ENCODE measurements at regions not wholly inside any gene's neighbourhood (a gene's known extent, or its start where the extent isn't known, plus 50 kb on each side); places are given as distances from the start of the nearest gene placed in this dataset.
"Not testable (repeated sequence)": the region's sequence is repeated elsewhere in the genome, so short reads cannot be mapped to it uniquely, and the experiment has no call there.

- ATAC-seq: no peak
- DNase-seq (ENCODE audit: low spot score): no peak
- intact Hi-C loops (cut with DNase I): no loop called here
Measured at GRCh38 chr14:77985211-77985615, 185.0 kb upstream of the NRXN3 start.

- ATAC-seq (no peak), DNase-seq (ENCODE audit: low spot score) (no peak)
- intact Hi-C loops (cut with DNase I): no loop called here
Measured at GRCh38 chr14:77986773-77987172, 183.4 kb upstream of the NRXN3 start.

- DNase-seq (ENCODE audit: low spot score) (no peak), ATAC-seq (peak; percentile 83)
- intact Hi-C loops (cut with DNase I): no loop called here
Measured at GRCh38 chr14:77988096-77988870, 181.9 kb upstream of the NRXN3 start.

- peak; percentile 93 for ATAC-seq
- peak; percentile 67 for DNase-seq (ENCODE audit: low spot score)
- intact Hi-C loops (cut with DNase I): no loop called here
Measured at GRCh38 chr14:77988970-77989369, 181.2 kb upstream of the NRXN3 start.

- DNase-seq (ENCODE audit: low spot score) (peak; percentile 68), ATAC-seq (peak; percentile 86)
- intact Hi-C loops (cut with DNase I): no loop called here
Measured at GRCh38 chr14:77989441-77989991, 180.7 kb upstream of the NRXN3 start.

- DNase-seq (ENCODE audit: low spot score) (no peak), ATAC-seq (no peak)
- intact Hi-C loops (cut with DNase I): no loop called here
Measured at GRCh38 chr14:77990337-77990736, 179.8 kb upstream of the NRXN3 start.

GRCh38 chr14:77991128-77991772 is 178.9 kb upstream of the NRXN3 start:
- no peak for DNase-seq (ENCODE audit: low spot score)
- ATAC-seq: no peak
- intact Hi-C loops (cut with DNase I): no loop called here

GRCh38 chr14:78005325-78005724 is 164.8 kb upstream of the NRXN3 start:
- intact Hi-C loops (cut with DNase I): no loop called here
- no peak for ATAC-seq
- no peak for DNase-seq (ENCODE audit: low spot score)

- intact Hi-C loops (cut with DNase I): no loop called here
- DNase-seq (ENCODE audit: low spot score): no peak
- no peak for ATAC-seq
Measured at GRCh38 chr14:78007160-78007559, 163.0 kb upstream of the NRXN3 start.

- DNase-seq (ENCODE audit: low spot score): no peak
- intact Hi-C loops (cut with DNase I): no loop called here
Measured at GRCh38 chr14:78010688-78011087, 159.5 kb upstream of the NRXN3 start.

GRCh38 chr14:78013911-78014310 is 156.3 kb upstream of the NRXN3 start:
- DNase-seq (ENCODE audit: low spot score); ATAC-seq; intact Hi-C loops (cut with DNase I): not testable (repeated sequence)

More at GRCh38 chr14:78010688-78011087, 159.5 kb upstream of the NRXN3 start:
- ATAC-seq: no peak

- DNase-seq (ENCODE audit: low spot score): no peak
- ATAC-seq: no peak
- intact Hi-C loops (cut with DNase I): no loop called here
Measured at GRCh38 chr14:78016532-78016931, 153.6 kb upstream of the NRXN3 start.

- no peak for ATAC-seq
Measured at GRCh38 chr14:78018283-78018682, 151.9 kb upstream of the NRXN3 start.

GRCh38 chr14:78022059-78022458 is 148.1 kb upstream of the NRXN3 start:
- DNase-seq (ENCODE audit: low spot score) (peak; percentile 61), ATAC-seq (no peak)
- intact Hi-C loops (cut with DNase I): no loop called here

More at GRCh38 chr14:78018283-78018682, 151.9 kb upstream of the NRXN3 start:
- intact Hi-C loops (cut with DNase I): no loop called here
- DNase-seq (ENCODE audit: low spot score): no peak

- intact Hi-C loops (cut with DNase I): no loop called here
- DNase-seq (ENCODE audit: low spot score) (no peak), ATAC-seq (no peak)
Measured at GRCh38 chr14:78023112-78023511, 147.1 kb upstream of the NRXN3 start.

GRCh38 chr14:78028471-78028870 is 141.7 kb upstream of the NRXN3 start:
- ATAC-seq (no peak), DNase-seq (ENCODE audit: low spot score) (no peak)
- intact Hi-C loops (cut with DNase I): no loop called here

GRCh38 chr14:78029601-78030372 is 140.4 kb upstream of the NRXN3 start:
- DNase-seq (ENCODE audit: low spot score): no peak
- intact Hi-C loops (cut with DNase I): no loop called here

GRCh38 chr14:78043349-78043748 is 126.8 kb upstream of the NRXN3 start:
- DNase-seq (ENCODE audit: low spot score): no peak
- ATAC-seq: no peak
- intact Hi-C loops (cut with DNase I): no loop called here

More at GRCh38 chr14:78029601-78030372, 140.4 kb upstream of the NRXN3 start:
- peak; percentile 55 for ATAC-seq

GRCh38 chr14:78048120-78048519 is 122.1 kb upstream of the NRXN3 start:
- DNase-seq (ENCODE audit: low spot score) (no peak), ATAC-seq (no peak)
- intact Hi-C loops (cut with DNase I): no loop called here
